NB4 (cell line): ENCODE measurements at regions not wholly inside any gene's neighbourhood (a gene's known extent, or its start where the extent isn't known, plus 50 kb on each side); places are given as distances from the start of the nearest gene placed in this dataset.

Source experiments
- CTCF ChIP-seq: IDR thresholded peaks from one replicate; pipeline ENCODE4 v1.5.1; 2012; ENCODE audit warnings: low read depth, low read length
- MAX ChIP-seq: IDR thresholded peaks from 2 replicates; pipeline ENCODE4 v1.6.1; 2011; ENCODE audit warnings: low read depth, low read length
- MYC ChIP-seq: IDR thresholded peaks from 2 replicates; pipeline ENCODE4 v1.6.1; 2011; ENCODE audit warnings: low read depth, low read length
- POLR2A ChIP-seq: IDR thresholded peaks from 2 replicates; pipeline ENCODE4 v1.6.1; 2011; ENCODE audit warnings: mild to moderate bottlenecking; ENCODE audit not compliant: insufficient read length; ENCODE audit errors: extremely low read depth

- TF ChIP-seq CTCF (no peak), MAX (no peak), POLR2A (no peak), MYC (no peak)
These were observed 386.9 kb downstream of the FIGN start for GRCh38 chr2:163348857-163349380.
